GM12874 (cell line): ENCODE measurements at regions not wholly inside any gene's neighbourhood (a gene's known extent, or its start where the extent isn't known, plus 50 kb on each side); places are given as distances from the start of the nearest gene placed in this dataset.

ENCODE experiments used
- TF ChIP-seq, protein P1 (sequence below): IDR thresholded peaks from 2 replicates; pipeline ENCODE4 v1.5.1; 2011; ENCODE audit warnings: low read depth, mild to moderate bottlenecking, control low read depth, low read length, moderate library complexity; ENCODE audit not compliant: insufficient read depth

DNA sequence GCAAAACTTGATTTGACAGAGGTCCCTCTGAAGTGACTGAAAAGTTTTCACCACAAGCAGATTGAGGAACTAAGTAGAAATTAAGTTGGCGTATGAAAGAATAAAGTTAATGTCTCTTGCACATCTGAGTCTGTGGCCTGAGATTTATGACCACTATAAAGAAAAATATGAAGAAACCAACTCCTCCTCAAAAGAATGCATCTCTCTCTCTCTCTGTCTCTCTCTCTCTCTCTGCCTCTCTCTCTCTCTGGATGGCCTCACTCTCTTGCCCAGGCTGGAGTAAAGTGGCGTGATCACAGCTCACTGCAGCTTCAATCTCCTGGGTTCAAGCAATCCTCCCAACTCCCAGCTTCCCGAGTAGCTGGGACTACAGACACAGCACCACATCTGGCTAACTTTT lies 55.2 kb downstream of the RPL22L1 start:
- TF ChIP-seq, protein P1, sequence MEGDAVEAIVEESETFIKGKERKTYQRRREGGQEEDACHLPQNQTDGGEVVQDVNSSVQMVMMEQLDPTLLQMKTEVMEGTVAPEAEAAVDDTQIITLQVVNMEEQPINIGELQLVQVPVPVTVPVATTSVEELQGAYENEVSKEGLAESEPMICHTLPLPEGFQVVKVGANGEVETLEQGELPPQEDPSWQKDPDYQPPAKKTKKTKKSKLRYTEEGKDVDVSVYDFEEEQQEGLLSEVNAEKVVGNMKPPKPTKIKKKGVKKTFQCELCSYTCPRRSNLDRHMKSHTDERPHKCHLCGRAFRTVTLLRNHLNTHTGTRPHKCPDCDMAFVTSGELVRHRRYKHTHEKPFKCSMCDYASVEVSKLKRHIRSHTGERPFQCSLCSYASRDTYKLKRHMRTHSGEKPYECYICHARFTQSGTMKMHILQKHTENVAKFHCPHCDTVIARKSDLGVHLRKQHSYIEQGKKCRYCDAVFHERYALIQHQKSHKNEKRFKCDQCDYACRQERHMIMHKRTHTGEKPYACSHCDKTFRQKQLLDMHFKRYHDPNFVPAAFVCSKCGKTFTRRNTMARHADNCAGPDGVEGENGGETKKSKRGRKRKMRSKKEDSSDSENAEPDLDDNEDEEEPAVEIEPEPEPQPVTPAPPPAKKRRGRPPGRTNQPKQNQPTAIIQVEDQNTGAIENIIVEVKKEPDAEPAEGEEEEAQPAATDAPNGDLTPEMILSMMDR = no peak

DNA sequence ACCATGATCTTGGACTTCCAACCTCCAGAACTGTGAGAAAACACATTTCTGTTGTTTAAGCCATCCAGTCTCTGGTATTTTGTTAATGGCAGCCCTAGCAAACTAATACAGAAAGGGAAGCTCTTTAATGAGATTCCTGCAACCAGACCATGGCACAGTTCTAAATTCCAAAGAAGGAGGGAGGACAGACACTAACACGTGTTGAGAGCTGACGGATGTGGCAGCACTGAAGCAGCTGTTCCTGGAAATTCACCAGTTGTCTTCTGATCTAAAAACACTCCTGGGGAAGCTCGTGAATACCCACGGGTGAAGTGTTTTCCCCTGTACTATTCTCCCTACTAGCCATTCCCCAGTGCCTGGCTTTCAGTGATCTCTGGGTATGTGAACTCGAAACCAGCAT lies 56.7 kb downstream of the RPL22L1 start:
- TF ChIP-seq, protein P1 = no peak

DNA sequence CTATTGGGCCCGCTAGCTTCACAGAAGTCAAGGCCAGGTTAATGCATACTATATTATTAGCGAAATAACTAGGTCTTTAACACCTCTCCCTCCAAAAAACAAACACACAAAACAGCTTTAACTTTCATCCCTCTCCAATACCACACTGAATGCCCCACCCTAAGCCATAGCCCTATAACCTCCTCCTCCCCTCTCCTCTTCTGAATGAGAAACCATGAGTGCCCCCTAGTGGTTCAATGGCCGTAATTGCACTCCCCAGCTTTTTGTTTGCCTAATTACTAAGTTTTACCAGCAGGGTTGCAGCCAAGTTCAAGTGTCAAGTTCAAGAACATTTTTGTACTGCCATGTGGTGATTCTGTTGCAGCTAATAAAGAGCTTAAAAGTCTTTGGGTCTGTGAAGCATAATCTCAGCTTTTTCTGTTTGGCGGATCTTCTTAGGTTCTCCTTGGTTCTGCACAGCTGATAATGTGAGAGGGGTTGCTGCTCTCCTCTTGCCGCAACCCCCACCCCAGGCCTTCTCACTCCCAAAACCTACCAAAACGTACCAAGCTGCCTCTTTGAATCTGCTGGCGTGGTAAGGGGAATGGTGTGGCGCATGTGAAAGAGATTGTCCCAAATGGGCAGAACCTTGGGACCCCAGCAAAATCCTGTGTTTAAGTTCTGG lies 57.9 kb downstream of the RPL22L1 start:
- TF ChIP-seq, protein P1 = peak; percentile 75

DNA sequence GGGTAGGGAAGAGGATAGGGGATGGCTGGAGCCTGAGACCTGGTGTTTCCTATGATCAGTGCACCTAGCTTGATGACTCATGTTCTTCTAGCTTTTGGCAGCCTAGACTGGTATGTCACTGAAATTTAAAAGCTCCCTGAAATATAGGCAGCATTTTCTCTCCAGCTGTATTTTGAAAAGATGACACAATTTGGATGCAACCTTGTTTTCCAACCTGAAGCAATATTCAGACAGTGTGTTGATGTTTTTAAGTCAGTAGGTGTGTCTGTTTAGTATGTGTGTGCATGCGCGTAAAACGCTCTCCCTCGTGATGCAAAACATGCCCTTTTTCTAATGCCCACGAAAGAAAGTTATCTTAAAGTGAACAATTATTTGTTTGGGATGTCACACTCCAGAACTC lies 58.5 kb downstream of the RPL22L1 start:
- TF ChIP-seq, protein P1 = no peak

DNA sequence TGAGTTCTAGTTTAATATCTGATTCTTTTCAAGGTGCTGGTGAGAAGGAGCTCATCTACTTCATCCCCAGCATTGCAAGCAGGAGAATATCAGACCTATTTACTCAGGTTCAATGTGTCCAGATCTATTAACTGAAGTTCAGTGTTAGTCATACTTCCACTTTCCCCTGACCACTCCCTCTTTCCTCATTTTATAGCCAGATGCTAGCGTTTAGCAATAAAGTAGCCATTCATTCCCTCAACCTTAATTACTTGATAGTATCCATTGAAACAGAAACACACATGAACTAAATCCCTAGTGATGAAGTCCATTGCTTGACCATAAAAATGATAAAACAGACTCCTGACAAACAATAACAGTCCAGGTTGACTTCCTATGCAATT lies 60.0 kb downstream of the RPL22L1 start:
- TF ChIP-seq, protein P1 = no peak

DNA sequence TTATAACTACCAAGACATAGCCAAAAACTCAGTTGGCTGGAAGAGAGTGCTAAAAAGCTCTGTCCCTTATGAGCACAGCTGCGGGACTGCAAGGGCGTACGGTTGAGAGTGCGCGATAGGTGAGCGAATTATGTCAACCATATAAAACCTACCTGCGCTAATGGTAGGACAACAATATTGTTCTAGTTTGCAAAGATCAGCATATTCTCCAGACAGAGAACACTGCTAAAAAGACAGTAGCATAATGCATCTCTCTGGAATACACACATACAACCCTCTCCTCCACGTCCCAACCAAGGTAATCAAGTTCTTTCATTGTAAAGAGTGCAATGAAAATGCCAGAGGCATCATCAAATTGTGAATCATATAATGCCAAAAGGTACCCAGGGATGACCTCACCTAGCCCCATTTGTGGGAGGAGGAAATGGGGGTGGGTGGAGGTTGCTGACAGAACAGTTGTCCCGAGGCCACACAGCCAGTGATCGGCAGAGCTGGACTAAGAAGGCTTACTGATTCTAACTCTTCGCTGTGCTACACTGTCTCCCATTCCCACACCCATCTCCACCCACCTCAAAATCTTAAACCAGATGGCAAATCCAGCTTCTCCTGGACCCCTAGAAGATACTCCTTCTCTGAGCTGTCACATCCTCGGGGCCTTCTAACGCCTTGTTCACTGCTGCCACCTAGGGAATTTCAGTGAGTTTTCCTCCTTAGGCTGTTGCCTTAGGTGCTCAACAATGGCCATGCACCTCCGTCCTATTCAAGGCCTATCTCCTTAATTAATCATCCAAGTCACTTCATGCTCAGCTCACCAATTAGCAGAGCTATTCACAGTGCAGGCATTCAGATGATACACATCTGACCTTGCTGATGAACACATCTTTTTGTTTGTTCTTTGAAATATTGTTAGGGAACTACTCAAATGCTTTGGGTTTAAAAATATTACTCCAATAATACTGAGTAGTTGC lies 60.7 kb downstream of the RPL22L1 start:
- TF ChIP-seq, protein P1 = peak; percentile 37; the same call in 1 of the 2 replicates

DNA sequence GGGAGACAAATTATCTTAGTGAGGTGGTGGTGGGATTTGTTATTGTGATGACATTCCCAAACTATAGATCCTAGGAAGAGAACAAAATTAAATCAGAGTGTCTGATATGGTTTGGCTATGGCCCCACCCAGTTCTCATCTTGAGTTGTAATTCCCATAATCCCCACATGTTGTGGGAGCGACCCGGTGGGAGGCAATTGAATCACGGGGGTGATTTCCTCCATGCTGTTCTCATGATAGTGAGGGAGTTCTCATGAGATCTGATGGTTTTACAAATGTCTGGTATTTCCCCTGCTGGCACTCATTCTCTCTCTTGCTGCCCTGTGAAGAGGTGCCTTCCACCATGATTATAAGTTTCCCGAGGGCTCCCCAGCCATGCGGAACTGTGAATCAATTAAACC lies 62.0 kb downstream of the RPL22L1 start:
- TF ChIP-seq, protein P1 = no peak
